HG03565 (cell line): ENCODE measurements at regions not wholly inside any gene's neighbourhood (a gene's known extent, or its start where the extent isn't known, plus 50 kb on each side); places are given as distances from the start of the nearest gene placed in this dataset.

Experiments
- ATAC-seq: cut with Tn5 transposase; IDR thresholded peaks from one replicate; pipeline ENCODE4 v1.9.1; 2021; ENCODE audit warnings: mild to moderate bottlenecking, moderate library complexity; ENCODE audit not compliant: unreplicated experiment

- no peak for ATAC-seq
These were observed 540.0 kb downstream of the OMA1 start for GRCh38 chr1:58006421-58007046.

DNA sequence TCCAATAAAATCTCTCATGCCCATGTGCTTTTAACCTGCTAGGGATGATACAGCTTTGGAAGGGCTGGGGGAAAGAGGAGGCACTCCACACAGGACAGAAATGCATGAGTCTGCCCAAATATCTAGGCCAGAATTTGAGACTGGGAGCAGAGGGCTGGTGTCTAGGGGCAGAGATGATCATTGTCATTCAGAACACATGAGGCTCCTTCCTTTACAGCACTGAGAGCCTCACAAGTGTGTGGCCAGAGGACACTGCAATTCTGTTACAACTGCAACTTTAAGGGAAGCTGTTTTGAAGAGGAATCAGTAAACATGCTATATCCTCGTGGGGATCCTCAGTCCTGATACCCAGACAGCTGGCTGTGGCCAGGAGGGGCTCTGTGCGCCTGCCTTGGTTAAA is 541.3 kb downstream of the OMA1 start:
- no peak for ATAC-seq

DNA sequence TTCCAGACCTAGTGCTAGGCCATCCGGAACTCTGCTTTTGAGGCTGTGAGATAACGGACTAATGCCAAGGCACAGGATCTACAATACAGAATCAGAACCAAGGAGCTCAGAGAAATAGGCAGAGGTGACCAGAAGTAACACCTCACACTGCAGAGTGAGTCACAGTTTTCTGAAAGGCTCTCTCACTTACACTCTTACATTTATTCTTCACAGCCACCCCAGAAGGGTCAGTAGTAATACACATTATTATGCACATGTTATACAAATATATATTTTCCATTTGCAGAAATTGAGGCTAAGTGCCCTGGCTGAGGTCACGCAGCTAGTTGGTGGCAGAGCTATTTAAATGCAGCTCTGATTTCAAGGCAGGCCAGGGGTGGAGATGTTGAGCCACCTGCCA is 542.5 kb downstream of the OMA1 start:
- no peak for ATAC-seq

DNA sequence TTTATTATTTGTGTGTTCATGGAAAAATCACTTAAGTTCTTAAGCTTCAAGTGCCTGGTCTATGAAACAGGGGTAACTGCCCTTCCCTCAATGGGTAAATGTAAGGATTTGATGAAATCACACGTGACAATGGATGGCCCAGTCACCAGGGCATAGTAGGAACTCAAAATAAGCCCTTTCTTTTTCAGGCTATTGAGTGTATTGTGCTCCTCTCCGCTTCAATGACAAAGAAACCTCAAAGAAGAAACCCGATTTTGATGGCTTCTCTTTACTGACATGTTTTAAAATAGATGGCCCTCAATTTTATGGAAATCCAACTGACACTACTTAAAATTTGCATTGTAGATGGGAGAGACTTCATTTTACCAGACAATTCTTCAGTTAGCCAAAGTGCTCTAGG is 543.5 kb downstream of the OMA1 start:
- ATAC-seq, result no peak

DNA sequence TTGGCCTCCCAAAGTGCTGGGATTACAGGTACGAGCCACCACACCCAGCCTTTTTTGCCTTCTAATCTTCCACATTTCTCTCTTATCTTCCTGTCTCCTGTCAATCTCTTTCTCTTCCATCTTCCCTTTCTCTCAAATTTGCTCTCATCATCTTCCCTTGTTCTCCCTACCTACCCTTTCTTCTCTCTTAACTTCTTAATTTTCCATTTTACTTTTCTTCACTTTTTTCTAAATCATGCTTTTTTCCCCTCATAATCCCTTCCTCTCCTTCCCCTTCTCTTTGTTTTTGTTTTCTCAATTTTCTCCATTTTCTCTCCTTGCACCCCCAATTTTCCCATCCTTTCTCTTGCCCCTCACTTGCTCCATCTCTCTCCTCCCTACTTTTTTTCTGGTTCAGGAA is 545.7 kb downstream of the OMA1 start:
- no peak for ATAC-seq

DNA sequence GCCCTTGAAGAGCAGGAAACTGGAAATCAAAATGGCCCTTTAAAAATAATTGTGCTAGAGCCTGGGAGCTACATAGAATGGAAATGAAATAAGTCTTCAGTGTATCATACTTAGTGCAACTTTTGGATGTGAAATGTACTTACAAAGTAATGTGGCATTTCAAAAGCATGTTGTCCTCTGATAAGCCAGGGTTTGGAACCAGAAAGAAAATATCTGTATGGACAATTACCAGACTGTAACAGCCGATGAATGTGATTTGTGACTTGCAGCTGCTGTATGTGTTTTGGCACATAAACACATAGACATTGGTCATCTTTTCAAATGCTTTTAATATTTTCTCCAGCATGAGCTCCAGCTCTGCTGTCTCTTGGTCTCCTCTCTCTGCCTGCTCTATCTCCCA is 546.4 kb downstream of the OMA1 start:
- ATAC-seq, result no peak

DNA sequence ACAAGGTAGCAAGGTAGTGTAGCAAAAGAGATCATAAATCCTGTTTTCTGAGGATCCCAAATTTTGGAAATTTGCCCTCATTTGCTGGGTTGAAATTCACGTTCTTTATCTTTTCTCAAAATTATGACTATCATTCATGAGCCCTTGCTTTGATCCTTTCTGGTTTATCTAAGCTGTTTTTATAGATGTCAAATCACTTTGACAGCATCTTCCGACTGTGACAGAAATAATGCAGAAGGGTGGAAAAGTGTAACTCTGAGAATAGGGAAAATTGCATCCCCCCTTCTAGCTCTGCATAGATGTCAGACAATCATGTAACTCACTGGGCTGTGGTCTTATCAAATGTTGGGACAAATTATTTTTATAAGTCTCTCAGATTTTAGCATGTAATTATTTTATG is 550.1 kb downstream of the OMA1 start:
- ATAC-seq, result no peak

DNA sequence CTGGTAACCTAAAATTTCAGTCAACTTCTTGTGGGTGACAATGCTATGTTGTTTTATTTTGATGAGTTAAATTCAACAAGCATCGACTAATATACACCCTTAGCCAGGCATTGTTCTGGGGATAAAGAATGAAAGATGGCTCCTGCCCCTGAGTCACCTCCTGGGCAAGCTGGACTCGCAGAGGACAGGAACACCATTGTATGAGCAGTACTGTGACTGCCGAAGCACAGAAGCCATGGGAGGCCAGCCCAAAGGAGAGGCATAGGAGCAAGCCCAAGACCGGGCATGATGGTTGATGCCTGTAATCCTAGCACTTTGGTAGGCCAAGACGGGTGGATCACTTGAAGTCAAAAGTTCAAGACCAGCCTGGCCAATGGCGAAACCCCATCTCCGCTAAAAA is 555.2 kb downstream of the OMA1 start:
- no peak for ATAC-seq

DNA sequence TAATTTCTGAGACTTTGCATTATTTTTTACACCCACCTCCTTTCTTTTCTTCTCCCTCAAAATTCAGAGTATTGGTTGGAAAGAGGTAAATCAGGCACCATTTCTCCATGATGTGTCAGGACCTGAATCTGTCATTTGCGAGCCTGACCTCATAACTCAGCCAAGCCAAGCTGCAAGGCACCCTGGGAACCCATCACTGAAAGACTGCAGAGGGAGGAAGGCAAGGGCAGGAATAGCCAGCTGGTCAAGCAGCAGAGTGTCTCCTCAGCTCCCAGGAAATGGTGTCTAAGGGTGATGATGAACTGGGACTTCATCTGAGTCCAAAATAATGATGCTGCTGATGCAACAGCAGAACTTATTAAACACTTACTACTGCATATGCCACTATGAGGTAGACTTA is 556.6 kb downstream of the OMA1 start:
- no peak for ATAC-seq

DNA sequence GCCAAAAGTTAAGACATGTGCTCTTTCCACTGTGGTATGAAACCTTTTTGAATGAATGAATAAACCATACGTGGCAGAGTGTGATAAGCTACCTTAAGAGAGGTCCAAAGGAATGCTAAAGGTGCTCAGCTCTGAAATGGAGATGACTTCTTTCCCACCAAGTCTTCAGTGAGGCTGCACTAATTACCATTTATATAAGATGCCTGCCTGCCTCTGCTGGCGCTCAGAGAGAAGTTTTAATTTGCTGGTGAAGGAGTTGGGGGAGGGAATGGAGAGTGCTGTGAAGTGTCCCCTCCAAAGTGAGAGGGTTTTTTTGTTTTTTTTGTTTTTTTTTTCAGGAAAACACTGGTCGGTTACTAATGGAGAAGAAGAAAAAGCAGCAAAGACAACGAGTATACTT is 559.0 kb downstream of the OMA1 start:
- ATAC-seq, result no peak

DNA sequence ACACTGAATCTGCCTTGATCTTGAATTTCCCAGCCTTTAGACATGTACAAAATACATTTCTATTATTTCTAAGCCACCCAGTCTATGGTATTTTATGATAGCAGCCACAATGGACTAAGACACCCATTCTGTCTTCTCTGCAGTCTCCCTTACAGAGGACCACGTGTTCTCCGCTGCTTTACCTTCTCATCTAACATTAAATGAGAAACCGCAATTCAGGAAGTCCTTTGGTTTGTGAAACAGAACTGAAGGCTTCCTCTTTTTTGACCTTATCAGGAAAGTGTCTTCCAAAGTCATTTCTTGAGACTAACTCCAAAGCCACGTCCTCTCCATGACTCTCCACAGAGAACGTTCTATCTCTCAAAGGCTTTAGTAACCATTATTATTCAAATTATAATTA is 560.1 kb downstream of the OMA1 start:
- peak; percentile 81 for ATAC-seq

DNA sequence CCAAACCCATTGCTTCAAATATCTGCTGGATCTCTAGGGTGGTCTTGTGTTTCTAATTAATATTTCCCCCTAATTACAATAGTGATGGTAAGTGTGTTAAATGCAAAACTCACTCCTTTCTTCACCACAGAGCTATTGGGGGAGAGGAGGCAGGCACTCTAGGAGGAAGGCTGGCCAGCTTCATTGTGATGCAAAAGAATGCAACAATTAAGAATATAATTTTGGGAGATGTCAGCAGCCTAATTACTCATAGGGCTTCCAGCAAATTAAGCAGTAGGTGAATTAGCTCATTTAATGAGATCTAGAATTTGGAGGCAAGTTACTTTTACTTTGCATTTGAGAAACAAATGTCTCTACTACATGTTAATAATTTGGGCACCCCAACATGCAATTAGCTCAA is 560.4 kb upstream of the DAB1 start:
- ATAC-seq, result no peak

DNA sequence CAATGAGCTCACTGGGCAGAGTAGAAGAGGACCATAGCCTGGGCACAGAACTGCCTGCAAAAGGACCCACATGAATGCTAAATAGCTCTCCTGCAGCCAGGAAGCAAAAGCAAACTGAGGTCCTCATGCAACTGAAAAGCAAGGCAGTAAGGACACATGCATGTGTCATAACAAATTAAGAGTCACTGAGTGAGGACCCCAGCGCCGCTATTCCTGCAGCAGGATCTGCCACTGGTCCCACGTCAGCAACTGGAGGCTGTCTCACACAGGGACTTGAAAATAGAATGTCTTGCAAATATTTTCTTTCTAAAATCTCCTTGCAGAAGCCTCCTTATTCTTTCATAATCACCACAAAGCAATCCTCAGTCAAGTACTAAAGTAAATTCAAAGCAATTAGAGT is 559.6 kb upstream of the DAB1 start:
- no peak for ATAC-seq

DNA sequence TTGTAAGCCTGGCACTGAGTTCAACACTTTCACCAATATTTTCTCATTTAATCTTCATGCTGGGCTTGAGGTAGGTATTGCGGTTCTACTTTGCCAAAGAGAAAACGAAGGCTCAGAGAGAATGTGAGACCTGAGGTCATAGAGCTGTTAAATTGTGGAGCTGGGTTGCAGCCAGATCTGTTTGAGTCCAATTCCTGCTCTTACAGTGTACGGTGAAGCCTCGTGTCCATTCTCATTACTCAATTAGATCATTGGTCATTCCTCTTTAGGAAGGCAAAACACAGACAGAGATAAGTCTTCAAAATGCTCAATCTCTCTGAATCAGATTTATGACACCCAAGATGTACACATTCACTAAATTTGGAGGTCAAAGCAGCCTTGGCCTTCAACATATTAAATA is 559.0 kb upstream of the DAB1 start:
- ATAC-seq, result no peak

DNA sequence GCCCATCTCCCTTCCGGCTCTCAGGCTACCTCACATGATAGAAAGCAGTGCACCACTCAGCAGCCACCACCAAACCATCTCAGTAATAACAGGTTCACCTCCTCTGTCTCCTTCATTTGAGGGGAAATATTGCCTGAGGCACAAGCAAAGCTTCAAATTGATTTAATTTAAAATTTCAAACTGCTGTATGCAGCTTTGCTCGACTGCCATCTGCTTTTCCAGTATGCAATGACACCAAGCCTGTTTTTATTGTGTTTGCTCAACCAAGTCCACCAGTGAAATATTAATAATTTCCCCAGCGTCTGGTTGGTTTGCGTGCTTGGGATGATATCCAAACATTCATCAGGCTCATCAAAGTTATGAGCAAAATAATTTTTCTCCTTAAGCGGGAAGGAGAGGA is 552.4 kb upstream of the DAB1 start:
- no peak for ATAC-seq

DNA sequence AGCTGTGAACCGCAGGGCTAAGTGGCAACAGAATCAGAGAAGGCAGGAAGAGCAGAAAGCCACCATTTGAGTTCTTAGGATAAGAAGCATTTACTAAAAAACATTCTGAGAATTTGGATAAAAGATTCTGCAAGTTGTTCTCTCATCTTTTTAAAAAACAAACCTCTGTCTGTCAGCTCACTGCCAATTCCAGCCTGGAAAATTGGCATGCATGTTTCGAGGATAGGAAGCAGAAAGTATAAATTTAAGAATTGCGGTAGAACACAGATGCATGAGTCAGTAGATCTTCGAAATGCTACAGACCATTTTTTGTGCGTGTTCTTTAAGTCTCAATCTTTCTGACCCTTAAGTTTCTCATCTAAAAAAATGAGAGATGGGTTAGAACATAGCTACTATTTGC is 544.5 kb upstream of the DAB1 start:
- no peak for ATAC-seq

- ATAC-seq, result no peak
These were observed 543.0 kb upstream of the DAB1 start for GRCh38 chr1:57966751-57967406.

DNA sequence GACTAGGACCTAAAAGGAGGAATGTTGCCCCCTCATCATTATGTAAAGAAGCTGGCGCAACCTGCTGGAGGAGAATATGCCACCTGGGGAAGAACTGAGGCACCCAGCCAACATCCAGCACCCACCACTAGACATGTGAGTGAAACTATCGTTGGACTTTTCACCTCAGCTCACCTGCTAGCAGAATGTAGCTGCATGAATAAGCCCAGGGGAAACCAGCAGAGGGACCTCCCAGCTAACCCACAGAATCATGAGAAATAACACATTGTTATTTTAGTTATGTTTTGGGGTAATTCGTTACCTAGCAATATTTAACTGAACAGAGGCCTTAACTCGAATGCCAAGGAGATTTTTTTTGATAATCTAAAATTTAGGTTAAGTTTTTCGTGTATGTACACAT is 542.5 kb upstream of the DAB1 start:
- ATAC-seq, result no peak

- no peak for ATAC-seq
These were observed 539.7 kb upstream of the DAB1 start for GRCh38 chr1:57963581-57963980.

GRCh38 chr1:57959531-57960241 is 535.8 kb upstream of the DAB1 start:
- ATAC-seq, result no peak

DNA sequence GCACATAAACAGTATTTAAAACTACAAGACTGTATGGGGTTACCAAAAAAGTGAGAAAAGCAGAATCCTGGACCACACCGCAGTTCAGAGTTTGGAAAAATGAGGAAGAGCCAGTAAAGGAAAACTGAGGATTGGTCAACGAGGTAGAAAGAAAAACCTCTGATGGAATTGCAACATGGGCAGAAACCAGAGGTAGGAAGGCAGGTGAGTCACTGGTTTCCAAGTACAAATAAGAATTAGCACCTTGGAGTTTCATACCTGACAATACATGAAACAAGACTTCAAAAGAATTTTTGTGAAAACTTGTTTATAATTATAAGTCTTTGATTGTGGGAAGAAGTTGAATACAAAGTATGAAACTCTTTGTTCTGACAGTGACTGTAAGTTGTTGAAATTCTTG is 533.7 kb upstream of the DAB1 start:
- no peak for ATAC-seq

GRCh38 chr1:57951390-57951789 is 527.5 kb upstream of the DAB1 start:
- no peak for ATAC-seq

DNA sequence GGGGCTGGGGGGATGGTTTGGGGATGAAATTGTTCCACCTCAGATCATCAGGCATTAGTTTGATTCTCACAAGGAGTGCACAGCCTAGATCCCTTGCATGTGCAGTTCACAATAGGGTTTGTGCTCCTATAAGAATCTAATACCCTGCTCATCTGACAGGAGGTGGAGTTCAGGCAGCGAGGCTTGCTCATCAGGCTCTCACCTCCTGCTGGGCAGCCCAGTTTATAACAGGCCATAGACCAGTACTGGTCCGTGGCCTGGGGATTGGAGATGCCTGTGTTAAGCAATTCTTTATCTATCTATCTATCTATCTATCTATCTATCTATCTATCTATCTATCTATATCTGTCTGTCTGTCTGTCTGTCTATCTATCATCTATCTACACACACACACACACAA is 525.3 kb upstream of the DAB1 start:
- ATAC-seq, result no peak
